ENCODE measurements at regions not wholly inside any gene's neighbourhood (a gene's known extent, or its start where the extent isn't known, plus 50 kb on each side); places are given as distances from the start of the nearest gene placed in this dataset.

- TF ChIP-seq SREBF2 (IDR thresholded peaks at IDR 0.05; ENCODE audit: low read length) (no peak), NRF1 (conservative IDR thresholded peaks at IDR 0.05; ENCODE audit: low read depth, low read length) (no peak), ATF3 (IDR thresholded peaks at IDR 0.05; ENCODE audit: borderline replicate concordance, extremely low read depth, low read depth, low read length) (no peak)
Measured at GRCh38 chr12:67469666-67470065, 178.9 kb upstream of the DYRK2 start (continued).

- H3K27ac ChIP-seq (ENCODE audit: control insufficient read depth, insufficient read depth) = no peak overlapping the region
- no peak for TF ChIP-seq MEF2A (IDR thresholded peaks at IDR 0.05; ENCODE audit: insufficient read depth, low read depth, low read length)
- no peak for TF ChIP-seq POU2F2 (IDR thresholded peaks at IDR 0.05; ENCODE audit: borderline replicate concordance, low read depth, low read length)
- TF ChIP-seq IKZF1 (conservative IDR thresholded peaks at IDR 0.05) = no peak
- no peak for TF ChIP-seq MEF2B (IDR thresholded peaks at IDR 0.05; ENCODE audit: partially characterized antibody, poor library complexity, severe bottlenecking)
- no peak for TF ChIP-seq ZNF274 (IDR thresholded peaks at IDR 0.05; ENCODE audit: insufficient read depth, insufficient read length)
- TF ChIP-seq PAX5 (IDR thresholded peaks at IDR 0.05; ENCODE audit: borderline replicate concordance, low read depth, low read length) = no peak
- no peak for TF ChIP-seq JUNB (IDR thresholded peaks at IDR 0.05)
- TF ChIP-seq ZBTB4 (CRISPR knock-in tag; IDR thresholded peaks at IDR 0.05) = no peak
- TF ChIP-seq CUX1 (IDR thresholded peaks at IDR 0.05; ENCODE audit: insufficient replicate concordance, low read depth, low read length) = no peak
- RAD21 ChIA-PET (ENCODE audit: unreplicated experiment) = no interaction called here
- 31% methylated on average over 3 of the region's 3 CpGs for WGBS (ENCODE audit: insufficient coverage, insufficient replicate concordance, low lambda C conversion rate, missing lambda C conversion rate)
- H3K79me2 ChIP-seq (ENCODE audit: control insufficient read depth, insufficient read depth, low read length) = no peaks in the 10 kb centered on the region
- no peak overlapping the region for H3K4me2 ChIP-seq (ENCODE audit: control insufficient read depth, insufficient read depth)
- POLR2A ChIA-PET = no interaction called here
- H3K36me3 ChIP-seq (ENCODE audit: control insufficient read depth in 2 of 2, insufficient read depth in 2 of 2, low read length in 1 of 2) = no peaks in the 10 kb centered on the region
- no TSS peak for BruUV-seq (replicated peaks)
- intact Hi-C loops (cut with micrococcal nuclease; ENCODE audit: unreplicated experiment) (no loop called here), in situ Hi-C loops (cut with MboI) (no loop called here)
- H3K4me1 ChIP-seq (ENCODE audit: control insufficient read depth, insufficient read depth, low read length) = no peaks in the 10 kb centered on the region
- H2AFZ ChIP-seq (ENCODE audit: control insufficient read depth, low read depth, low read length) = no peak overlapping the region
- no peaks in the 10 kb centered on the region for H3K27me3 ChIP-seq (replicated peaks in 1 of 2; ENCODE audit: control insufficient read depth in 2 of 2, insufficient read depth in 2 of 2, low read length in 1 of 2)
- SMC1A ChIA-PET (ENCODE audit: uncharacterized antibody, unreplicated experiment) = no interaction called here
- FAIRE-seq (no peak), ATAC-seq (no peak), DNase-seq (ENCODE audit: low read depth, low spot score) (no peak)
- no peaks in the 10 kb centered on the region for H4K20me1 ChIP-seq (ENCODE audit: control insufficient read depth, insufficient read depth)
- no peak overlapping the region for H3K4me3 ChIP-seq
- no peaks in the 10 kb centered on the region; the same call in 2 of the 3 replicates for H3K9me3 ChIP-seq (replicated peaks; ENCODE audit: control insufficient read depth, insufficient read depth, low read length)
- CTCF ChIA-PET = interaction anchor here (0.6 kb wide), 1 partner anchor 428 kb away, joined by 4 read pairs; no protein-coding TSS in a partner anchor
- H3K9ac ChIP-seq (ENCODE audit: control insufficient read depth, insufficient read depth, low read length) = no peak overlapping the region
Measured at GRCh38 chr12:67471810-67472209, 176.7 kb upstream of the DYRK2 start.

All from GM12878 (cell line).